Neural cell (in vitro differentiated cells): ENCODE measurements at regions not wholly inside any gene's neighbourhood (a gene's known extent, or its start where the extent isn't known, plus 50 kb on each side); places are given as distances from the start of the nearest gene placed in this dataset.
A peak's percentile ranks its signal among the peaks of the same experiment; 100 is the strongest.

ENCODE experiments used
- H2AFZ ChIP-seq: fragments of 200-600, 300-800 bp; sonication (generic), shearing (Covaris generic); 2 replicates; pipeline ENCODE4 v1.6.0; 2014; ENCODE audit warnings: low read depth, mild to moderate bottlenecking, antibody characterized with exemption, low read length, moderate library complexity
- H3F3A ChIP-seq: fragments of 200-600 bp; shearing (Covaris generic); 2 replicates; pipeline ENCODE4 v1.6.1; 2016; ENCODE audit warnings: mild to moderate bottlenecking, moderate library complexity, mixed read lengths, antibody characterized with exemption, low read length; ENCODE audit not compliant: insufficient read depth, poor library complexity, severe bottlenecking
- H3K27ac ChIP-seq: fragments of 200-600, 300-800 bp; sonication (generic), shearing (Covaris generic); 2 replicates; pipeline ENCODE4 v1.5.1; 2014; ENCODE audit warnings: mild to moderate bottlenecking, low read length, moderate library complexity
- H3K27me3 ChIP-seq: fragments of 300-800, 200-600 bp; sonication (generic), shearing (Covaris generic); 2 replicates; pipeline ENCODE4 v1.6.0; 2014; ENCODE audit warnings: mild to moderate bottlenecking, low read depth, low read length, moderate library complexity; ENCODE audit not compliant: insufficient read depth
- H3K36me3 ChIP-seq: fragments of 300-800, 200-600 bp; sonication (generic), shearing (Covaris generic); 2 replicates; pipeline ENCODE4 v1.5.1; 2014; ENCODE audit warnings: mild to moderate bottlenecking, antibody characterized with exemption, low read length, moderate library complexity; ENCODE audit not compliant: insufficient read depth
- H3K4me2 ChIP-seq: fragments of 300-800, 200-600 bp; sonication (generic), shearing (Covaris generic); 2 replicates; pipeline ENCODE4 v1.6.0; 2014; ENCODE audit warnings: mild to moderate bottlenecking, low read length
- H3K4me3 ChIP-seq: fragments of 300-800, 200-600 bp; sonication (generic), shearing (Covaris generic); 2 replicates; pipeline ENCODE4 v1.5.1; 2014; ENCODE audit warnings: mild to moderate bottlenecking, low read length, moderate library complexity
- H3K79me2 ChIP-seq: fragments of 200-600 bp; shearing (Covaris generic); replicated peaks from 2 replicates; pipeline ENCODE4 v1.6.0; 2014; ENCODE audit warnings: mild to moderate bottlenecking, low read length, moderate library complexity; ENCODE audit not compliant: insufficient read depth
- H3K9ac ChIP-seq: fragments of 300-800, 200-600 bp; sonication (generic), shearing (Covaris generic); 2 replicates; pipeline ENCODE4 v1.6.1; 2016; ENCODE audit warnings: mild to moderate bottlenecking, low read length, mixed read lengths
- H3K9me2 ChIP-seq: fragments of 200-600 bp; shearing (Covaris generic); 2 replicates; pipeline ENCODE4 v1.6.1; 2016; ENCODE audit warnings: mild to moderate bottlenecking, low read length, mixed read lengths; ENCODE audit not compliant: insufficient read depth
- H3K9me3 ChIP-seq: fragments of 200-600, 300-800 bp; sonication (generic), shearing (Covaris generic); 2 replicates; pipeline ENCODE4 v1.6.1; 2016; ENCODE audit warnings: mild to moderate bottlenecking, mixed run types, low read length, moderate library complexity, mixed read lengths
- H4K20me1 ChIP-seq: fragments of 200-600 bp; shearing (Covaris generic); 2 replicates; pipeline ENCODE4 v1.6.1; 2016; ENCODE audit warnings: mild to moderate bottlenecking, mixed run types; ENCODE audit not compliant: insufficient read depth
- EP300 ChIP-seq: fragments of 450-650 bp; conservative IDR thresholded peaks from 2 replicates; pipeline ENCODE4 v1.6.1; 2014; ENCODE audit warnings: antibody characterized with exemption, mild to moderate bottlenecking, moderate library complexity; ENCODE audit not compliant: poor library complexity, severe bottlenecking
- EZH2 ChIP-seq: fragments of 200-600, 300-800 bp; shearing (Covaris generic), sonication (generic); IDR thresholded peaks from 2 replicates; pipeline ENCODE4 v1.6.1; 2014; ENCODE audit warnings: antibody characterized with exemption, low read length, borderline replicate concordance, mild to moderate bottlenecking; ENCODE audit not compliant: insufficient read depth, poor library complexity, severe bottlenecking
- MXI1 ChIP-seq: fragments of 450-650 bp; conservative IDR thresholded peaks from 2 replicates; pipeline ENCODE4 v1.6.1; 2014; ENCODE audit warnings: antibody characterized with exemption, mild to moderate bottlenecking; ENCODE audit not compliant: poor library complexity, severe bottlenecking
- POLR2AphosphoS5 ChIP-seq: IDR thresholded peaks from 2 replicates; pipeline ENCODE4 v1.6.1; 2012
- RAD21 ChIP-seq: fragments of 450-650 bp; conservative IDR thresholded peaks from 2 replicates; pipeline ENCODE4 v1.6.1; 2014; ENCODE audit warnings: antibody characterized with exemption, mild to moderate bottlenecking, moderate library complexity
- SMC3 ChIP-seq: fragments of 450-650 bp; conservative IDR thresholded peaks from 2 replicates; pipeline ENCODE4 v1.6.1; 2014; ENCODE audit warnings: antibody characterized with exemption, mild to moderate bottlenecking, moderate library complexity; ENCODE audit not compliant: poor library complexity
- TAF1 ChIP-seq: IDR thresholded peaks from 2 replicates; pipeline ENCODE4 v1.6.1; 2012; ENCODE audit warnings: low read depth
- TF ChIP-seq, protein P1 (sequence below): fragments of 450-650 bp; IDR thresholded peaks from 2 replicates; pipeline ENCODE4 v1.5.1; 2014; ENCODE audit warnings: antibody characterized with exemption, mild to moderate bottlenecking, moderate library complexity; ENCODE audit not compliant: poor library complexity, severe bottlenecking
- TF ChIP-seq, protein P2 (sequence below): IDR thresholded peaks from 2 replicates; pipeline ENCODE4 v1.6.1; 2012; ENCODE audit warnings: borderline replicate concordance

- TF ChIP-seq SMC3 (no peak), MXI1 (no peak), RAD21 (no peak), EZH2 (no peak), POLR2AphosphoS5 (no peak), TAF1 (no peak)
- TF ChIP-seq, protein P1, sequence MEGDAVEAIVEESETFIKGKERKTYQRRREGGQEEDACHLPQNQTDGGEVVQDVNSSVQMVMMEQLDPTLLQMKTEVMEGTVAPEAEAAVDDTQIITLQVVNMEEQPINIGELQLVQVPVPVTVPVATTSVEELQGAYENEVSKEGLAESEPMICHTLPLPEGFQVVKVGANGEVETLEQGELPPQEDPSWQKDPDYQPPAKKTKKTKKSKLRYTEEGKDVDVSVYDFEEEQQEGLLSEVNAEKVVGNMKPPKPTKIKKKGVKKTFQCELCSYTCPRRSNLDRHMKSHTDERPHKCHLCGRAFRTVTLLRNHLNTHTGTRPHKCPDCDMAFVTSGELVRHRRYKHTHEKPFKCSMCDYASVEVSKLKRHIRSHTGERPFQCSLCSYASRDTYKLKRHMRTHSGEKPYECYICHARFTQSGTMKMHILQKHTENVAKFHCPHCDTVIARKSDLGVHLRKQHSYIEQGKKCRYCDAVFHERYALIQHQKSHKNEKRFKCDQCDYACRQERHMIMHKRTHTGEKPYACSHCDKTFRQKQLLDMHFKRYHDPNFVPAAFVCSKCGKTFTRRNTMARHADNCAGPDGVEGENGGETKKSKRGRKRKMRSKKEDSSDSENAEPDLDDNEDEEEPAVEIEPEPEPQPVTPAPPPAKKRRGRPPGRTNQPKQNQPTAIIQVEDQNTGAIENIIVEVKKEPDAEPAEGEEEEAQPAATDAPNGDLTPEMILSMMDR, result no peak
- TF ChIP-seq, protein P2, sequence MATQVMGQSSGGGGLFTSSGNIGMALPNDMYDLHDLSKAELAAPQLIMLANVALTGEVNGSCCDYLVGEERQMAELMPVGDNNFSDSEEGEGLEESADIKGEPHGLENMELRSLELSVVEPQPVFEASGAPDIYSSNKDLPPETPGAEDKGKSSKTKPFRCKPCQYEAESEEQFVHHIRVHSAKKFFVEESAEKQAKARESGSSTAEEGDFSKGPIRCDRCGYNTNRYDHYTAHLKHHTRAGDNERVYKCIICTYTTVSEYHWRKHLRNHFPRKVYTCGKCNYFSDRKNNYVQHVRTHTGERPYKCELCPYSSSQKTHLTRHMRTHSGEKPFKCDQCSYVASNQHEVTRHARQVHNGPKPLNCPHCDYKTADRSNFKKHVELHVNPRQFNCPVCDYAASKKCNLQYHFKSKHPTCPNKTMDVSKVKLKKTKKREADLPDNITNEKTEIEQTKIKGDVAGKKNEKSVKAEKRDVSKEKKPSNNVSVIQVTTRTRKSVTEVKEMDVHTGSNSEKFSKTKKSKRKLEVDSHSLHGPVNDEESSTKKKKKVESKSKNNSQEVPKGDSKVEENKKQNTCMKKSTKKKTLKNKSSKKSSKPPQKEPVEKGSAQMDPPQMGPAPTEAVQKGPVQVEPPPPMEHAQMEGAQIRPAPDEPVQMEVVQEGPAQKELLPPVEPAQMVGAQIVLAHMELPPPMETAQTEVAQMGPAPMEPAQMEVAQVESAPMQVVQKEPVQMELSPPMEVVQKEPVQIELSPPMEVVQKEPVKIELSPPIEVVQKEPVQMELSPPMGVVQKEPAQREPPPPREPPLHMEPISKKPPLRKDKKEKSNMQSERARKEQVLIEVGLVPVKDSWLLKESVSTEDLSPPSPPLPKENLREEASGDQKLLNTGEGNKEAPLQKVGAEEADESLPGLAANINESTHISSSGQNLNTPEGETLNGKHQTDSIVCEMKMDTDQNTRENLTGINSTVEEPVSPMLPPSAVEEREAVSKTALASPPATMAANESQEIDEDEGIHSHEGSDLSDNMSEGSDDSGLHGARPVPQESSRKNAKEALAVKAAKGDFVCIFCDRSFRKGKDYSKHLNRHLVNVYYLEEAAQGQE, result no peak
- Histone ChIP-seq H4K20me1 (no peaks in the 10 kb centered on the region), H2AFZ (no peak overlapping the region), H3K4me2 (no peak overlapping the region), H3K4me3 (no peak overlapping the region), H3K9me2 (no peaks in the 10 kb centered on the region), H3K27ac (no peak overlapping the region), H3K79me2 (no peaks in the 10 kb centered on the region), H3K27me3 (no peaks in the 10 kb centered on the region), H3K36me3 (no peaks in the 10 kb centered on the region), H3F3A (no peaks in the 10 kb centered on the region), H3K9ac (no peak overlapping the region), H3K9me3 (no peaks in the 10 kb centered on the region)
Measured at GRCh38 chr1:82411605-82412004, 610.9 kb downstream of the ADGRL2 start.

DNA sequence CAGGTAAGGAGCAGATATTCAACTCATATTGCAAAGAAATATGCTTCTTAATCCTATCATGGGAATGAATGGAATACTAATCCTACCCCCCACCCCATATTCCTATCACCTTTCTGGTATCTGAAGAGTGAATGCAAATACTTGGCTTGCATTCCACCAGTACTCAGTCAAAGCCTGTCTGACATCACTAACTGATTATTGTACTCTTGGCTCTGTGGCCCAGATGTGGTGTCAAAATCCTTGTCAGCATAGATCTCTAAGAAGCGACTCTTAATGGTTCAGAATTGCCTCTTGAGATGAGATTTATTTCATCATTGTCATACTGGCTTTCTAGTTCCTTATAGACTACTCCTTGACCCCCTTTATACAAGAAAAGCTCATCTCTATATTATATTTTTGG lies 604.6 kb downstream of the ADGRL2 start:
- no peak for TF ChIP-seq SMC3
- TF ChIP-seq EP300, result peak; percentile 75
- peak; percentile 57 for TF ChIP-seq POLR2AphosphoS5
- Histone ChIP-seq H3K9me2 (no peaks in the 10 kb centered on the region), H3K9me3 (no peaks in the 10 kb centered on the region), H3K27me3 (no peaks in the 10 kb centered on the region), H3K27ac (peak overlapping the region; percentile 50), H3K36me3 (no peaks in the 10 kb centered on the region), H3K4me3 (no peak overlapping the region), H3K9ac (no peak overlapping the region), H3K4me2 (no peak overlapping the region), H2AFZ (no peak overlapping the region), H3K79me2 (no peaks in the 10 kb centered on the region), H3F3A (no peaks in the 10 kb centered on the region), H4K20me1 (no peaks in the 10 kb centered on the region)

DNA sequence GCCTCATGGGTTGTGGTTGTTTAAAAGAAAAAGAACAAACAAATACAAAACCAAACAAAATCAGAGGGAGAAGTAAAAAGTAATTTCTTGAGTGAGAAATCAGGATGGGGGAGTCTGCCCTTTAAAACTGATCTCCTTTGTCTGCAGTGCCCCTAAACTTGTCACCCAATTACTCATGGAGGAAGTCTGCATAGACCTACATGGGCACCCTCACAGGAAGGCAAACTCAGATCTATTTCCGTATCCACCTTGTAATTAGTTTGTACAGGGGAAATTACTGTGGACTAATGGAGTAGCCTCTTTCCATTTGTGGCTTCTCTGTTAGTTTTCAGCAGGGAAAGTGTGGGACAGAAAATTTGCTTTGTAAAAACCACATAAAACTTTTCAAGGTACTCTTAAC lies 600.4 kb downstream of the ADGRL2 start:
- H2AFZ ChIP-seq, result no peak overlapping the region
- H3K79me2 ChIP-seq, result no peaks in the 10 kb centered on the region
- H3K9me3 ChIP-seq, result no peaks in the 10 kb centered on the region
- H3K9ac ChIP-seq, result no peak overlapping the region
- H3K36me3 ChIP-seq, result no peaks in the 10 kb centered on the region
- TF ChIP-seq TAF1 (no peak), MXI1 (no peak), SMC3 (no peak), POLR2AphosphoS5 (no peak), RAD21 (no peak), EP300 (no peak), EZH2 (no peak)
- TF ChIP-seq, protein P1, result no peak
- TF ChIP-seq, protein P2, result no peak
- no peak overlapping the region for H3K27ac ChIP-seq
- no peak overlapping the region for H3K4me3 ChIP-seq
- no peaks in the 10 kb centered on the region for H3F3A ChIP-seq
- no peaks in the 10 kb centered on the region for H3K27me3 ChIP-seq
- no peaks in the 10 kb centered on the region for H4K20me1 ChIP-seq
- no peak overlapping the region for H3K4me2 ChIP-seq
- no peaks in the 10 kb centered on the region for H3K9me2 ChIP-seq
